ENCODE measurements at regions not wholly inside any gene's neighbourhood (a gene's known extent, or its start where the extent isn't known, plus 50 kb on each side); places are given as distances from the start of the nearest gene placed in this dataset.

- DNase-seq (ENCODE audit: low spot score), result no peak
Observed at GRCh38 chr6:94372229-94372628, 952.9 kb upstream of the EPHA7 start.

- DNase-seq (ENCODE audit: low spot score), result no peak
Observed at GRCh38 chr6:94367316-94367715, 948.0 kb upstream of the EPHA7 start.

GRCh38 chr6:94362061-94362864 is 942.9 kb upstream of the EPHA7 start:
- no peak for DNase-seq (ENCODE audit: low spot score)

GRCh38 chr6:94361304-94362060 is 942.1 kb upstream of the EPHA7 start:
- no peak for DNase-seq (ENCODE audit: low spot score)

- no peak for DNase-seq (ENCODE audit: low spot score)
Observed at GRCh38 chr6:94357381-94357980, 938.1 kb upstream of the EPHA7 start.

GRCh38 chr6:94350833-94351232 is 931.5 kb upstream of the EPHA7 start:
- DNase-seq (ENCODE audit: low spot score), result no peak

- no peak for DNase-seq (ENCODE audit: low spot score)
Observed at GRCh38 chr6:94349227-94349626, 929.9 kb upstream of the EPHA7 start.

- DNase-seq (ENCODE audit: low spot score), result no peak
Observed at GRCh38 chr6:94344866-94345265, 925.5 kb upstream of the EPHA7 start.

- no peak for DNase-seq (ENCODE audit: low spot score)
Observed at GRCh38 chr6:94341173-94341572, 921.8 kb upstream of the EPHA7 start.

GRCh38 chr6:94323853-94324252 is 904.5 kb upstream of the EPHA7 start:
- no peak for DNase-seq (ENCODE audit: low spot score)

- DNase-seq (ENCODE audit: low spot score), result no peak
Observed at GRCh38 chr6:94300424-94301144, 881.2 kb upstream of the EPHA7 start.

GRCh38 chr6:94289131-94289530 is 869.8 kb upstream of the EPHA7 start:
- DNase-seq (ENCODE audit: low spot score), result no peak

- no peak for DNase-seq (ENCODE audit: low spot score)
Observed at GRCh38 chr6:94278146-94278545, 858.8 kb upstream of the EPHA7 start.

- no peak for DNase-seq (ENCODE audit: low spot score)
Observed at GRCh38 chr6:94272327-94272726, 853.0 kb upstream of the EPHA7 start.

- no peak for DNase-seq (ENCODE audit: low spot score)
Observed at GRCh38 chr6:94270091-94270948, 851.0 kb upstream of the EPHA7 start.

- DNase-seq (ENCODE audit: low spot score), result no peak
Observed at GRCh38 chr6:94269256-94269655, 849.9 kb upstream of the EPHA7 start.

GRCh38 chr6:94260765-94261164 is 841.4 kb upstream of the EPHA7 start:
- DNase-seq (ENCODE audit: low spot score), result no peak

GRCh38 chr6:94254689-94255088 is 835.3 kb upstream of the EPHA7 start:
- DNase-seq (ENCODE audit: low spot score), result no peak

GRCh38 chr6:94251878-94252277 is 832.5 kb upstream of the EPHA7 start:
- no peak for DNase-seq (ENCODE audit: low spot score)

- DNase-seq (ENCODE audit: low spot score), result no peak
Observed at GRCh38 chr6:94245395-94245794, 826.0 kb upstream of the EPHA7 start.

- DNase-seq (ENCODE audit: low spot score), result no peak
Observed at GRCh38 chr6:94238868-94239267, 819.5 kb upstream of the EPHA7 start.
